ENCODE measurements at regions not wholly inside any gene's neighbourhood (a gene's known extent, or its start where the extent isn't known, plus 50 kb on each side); places are given as distances from the start of the nearest gene placed in this dataset.

DNA sequence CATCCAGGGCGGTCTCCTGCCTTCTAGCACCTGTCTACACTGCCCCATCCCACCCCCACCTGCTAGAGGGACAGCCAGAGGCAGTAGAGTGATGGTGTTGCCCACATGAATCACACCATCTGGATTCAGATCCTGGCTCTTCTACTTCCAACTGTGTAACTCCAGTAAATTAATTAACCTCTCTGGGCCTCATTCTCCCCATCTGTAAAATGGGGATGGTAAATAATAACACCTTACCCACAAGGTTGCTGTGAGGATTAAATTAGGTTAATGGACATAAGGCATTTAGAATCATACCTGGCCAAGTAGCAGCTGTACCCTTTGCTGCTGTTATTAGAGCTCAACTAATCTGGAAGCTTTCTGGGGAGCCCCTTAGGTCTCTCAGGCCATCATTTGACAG, 149.6 kb upstream of the BCOR start:
- TF ChIP-seq POLR2AphosphoS5 (IDR thresholded peaks at IDR 0.05) = no peak
- TF ChIP-seq, protein P1, sequence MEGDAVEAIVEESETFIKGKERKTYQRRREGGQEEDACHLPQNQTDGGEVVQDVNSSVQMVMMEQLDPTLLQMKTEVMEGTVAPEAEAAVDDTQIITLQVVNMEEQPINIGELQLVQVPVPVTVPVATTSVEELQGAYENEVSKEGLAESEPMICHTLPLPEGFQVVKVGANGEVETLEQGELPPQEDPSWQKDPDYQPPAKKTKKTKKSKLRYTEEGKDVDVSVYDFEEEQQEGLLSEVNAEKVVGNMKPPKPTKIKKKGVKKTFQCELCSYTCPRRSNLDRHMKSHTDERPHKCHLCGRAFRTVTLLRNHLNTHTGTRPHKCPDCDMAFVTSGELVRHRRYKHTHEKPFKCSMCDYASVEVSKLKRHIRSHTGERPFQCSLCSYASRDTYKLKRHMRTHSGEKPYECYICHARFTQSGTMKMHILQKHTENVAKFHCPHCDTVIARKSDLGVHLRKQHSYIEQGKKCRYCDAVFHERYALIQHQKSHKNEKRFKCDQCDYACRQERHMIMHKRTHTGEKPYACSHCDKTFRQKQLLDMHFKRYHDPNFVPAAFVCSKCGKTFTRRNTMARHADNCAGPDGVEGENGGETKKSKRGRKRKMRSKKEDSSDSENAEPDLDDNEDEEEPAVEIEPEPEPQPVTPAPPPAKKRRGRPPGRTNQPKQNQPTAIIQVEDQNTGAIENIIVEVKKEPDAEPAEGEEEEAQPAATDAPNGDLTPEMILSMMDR (IDR thresholded peaks at IDR 0.05) = no peak

All from esophagus muscularis mucosa (tissue), 3 donors.